ENCODE measurements at regions not wholly inside any gene's neighbourhood (a gene's known extent, or its start where the extent isn't known, plus 50 kb on each side); places are given as distances from the start of the nearest gene placed in this dataset.

DNA sequence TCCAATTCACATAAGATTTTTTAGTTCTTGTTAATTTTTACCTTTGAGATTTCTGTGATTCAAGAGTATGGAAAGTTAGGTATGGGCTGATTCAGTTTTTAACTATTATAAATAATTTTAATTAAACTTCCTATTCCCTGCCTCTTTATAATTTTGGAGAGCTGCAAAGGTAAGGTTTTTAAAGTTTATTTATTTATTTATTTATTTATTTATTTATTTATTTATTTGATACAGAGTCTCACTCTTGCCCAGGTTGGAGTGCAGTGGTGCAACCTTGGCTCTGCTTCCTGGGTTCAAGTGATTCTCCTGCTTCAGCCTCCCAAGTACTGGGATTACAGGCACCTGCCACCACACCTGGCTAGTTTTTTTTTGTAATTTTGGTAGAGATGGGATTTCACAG is 215.5 kb upstream of the FIGN start:
- no peak overlapping the region for H2BK15ac ChIP-seq (ENCODE audit: low read length)
- no peaks in the 10 kb centered on the region for H4K20me1 ChIP-seq (replicated peaks in 1 of 2; ENCODE audit: control insufficient read depth in 1 of 2, insufficient read depth in 2 of 2, low read length in 2 of 2)
- no peak overlapping the region for H3K27ac ChIP-seq (ENCODE audit: low read depth, low read length)
- ChIA-PET CTCF (ENCODE audit: partially characterized antibody) (no interaction called here), POLR2A (ENCODE audit: partially characterized antibody) (no interaction called here)
- no peak overlapping the region for H2AFZ ChIP-seq (ENCODE audit: low read length)
- no peak overlapping the region for H3K4ac ChIP-seq (replicated peaks; ENCODE audit: insufficient read length, low read depth, low read length)
- no peak for FAIRE-seq
- H3K9me3 ChIP-seq (ENCODE audit: insufficient read depth in 2 of 2, low read depth in 1 of 2, low read length in 1 of 2), result peaks cover 3 to 5% of the 10 kb centered on the region in 2 experiments; a peak in 1 of 4 replicates
- H4K91ac ChIP-seq (replicated peaks; ENCODE audit: insufficient read length, low read length), result no peak overlapping the region
- no peaks in the 10 kb centered on the region; a peak in 1 of 8 replicates for H3K36me3 ChIP-seq (ENCODE audit: control insufficient read depth in 2 of 4, insufficient read depth in 4 of 4, low read length in 3 of 4)
- no peak overlapping the region for H3K9ac ChIP-seq (replicated peaks in 1 of 4; ENCODE audit: extremely low read depth in 1 of 4, low read depth in 3 of 4, low read length in 3 of 4)
- no peak overlapping the region for H3K14ac ChIP-seq (ENCODE audit: insufficient read length)
- H2AK5ac ChIP-seq (ENCODE audit: low read depth, low read length), result no peak overlapping the region
- no peak overlapping the region for H3K4me3 ChIP-seq (ENCODE audit: extremely low read depth in 1 of 4, insufficient read depth in 2 of 4, low read depth in 3 of 4, low read length in 4 of 4)
- H3K18ac ChIP-seq (ENCODE audit: extremely low read depth, low read length), result no peak overlapping the region
- H3K4me2 ChIP-seq (ENCODE audit: insufficient read depth in 1 of 2, low read depth in 2 of 2, low read length in 2 of 2), result no peak overlapping the region
- H3K23me2 ChIP-seq (ENCODE audit: low read depth, low read length), result no peaks in the 10 kb centered on the region
- H3K27me3 ChIP-seq (replicated peaks in 1 of 4; ENCODE audit: control insufficient read depth in 3 of 4, extremely low read depth in 1 of 4, insufficient read depth in 3 of 4, low read length in 3 of 4), result peaks cover 0 to 1% (median 0%) of the 10 kb centered on the region in 4 experiments; a peak in 1 of 7 replicates
- H3K79me2 ChIP-seq (ENCODE audit: control insufficient read depth in 1 of 2, insufficient read depth in 2 of 2, low read length in 2 of 2), result no peaks in the 10 kb centered on the region
- H2BK20ac ChIP-seq (ENCODE audit: low read length), result no peak overlapping the region
- no peak overlapping the region for H4K5ac ChIP-seq (ENCODE audit: insufficient read length, low read depth, low read length)
- DNase-seq (ENCODE audit: low read depth in 1 of 2, low spot score in 2 of 2), result no peak
- no peaks in the 10 kb centered on the region for H3K4me1 ChIP-seq (replicated peaks in 1 of 4; ENCODE audit: control insufficient read depth in 3 of 4, insufficient read depth in 4 of 4, low read length in 3 of 4)
- H3K79me1 ChIP-seq (ENCODE audit: low read depth, low read length), result no peaks in the 10 kb centered on the region
- no peak overlapping the region for H3K23ac ChIP-seq (ENCODE audit: insufficient read length)
- H2BK5ac ChIP-seq (ENCODE audit: low read depth, low read length), result no peak overlapping the region
- H4K8ac ChIP-seq (ENCODE audit: extremely low read depth, insufficient read depth, low read length), result no peak overlapping the region
- H3K56ac ChIP-seq (replicated peaks; ENCODE audit: insufficient read length, low read depth, low read length), result no peak overlapping the region
- H2BK120ac ChIP-seq (replicated peaks; ENCODE audit: low read depth, low read length), result no peak overlapping the region
- TF ChIP-seq BACH1 (IDR thresholded peaks at IDR 0.05; ENCODE audit: low read length), result no peak
- TF ChIP-seq SIN3A (conservative IDR thresholded peaks at IDR 0.05 in 1 of 2, IDR thresholded peaks at IDR 0.05 in 1 of 2; ENCODE audit: low read depth in 1 of 2, low read length in 2 of 2), result no peak
- TF ChIP-seq RAD21 (IDR thresholded peaks at IDR 0.05 in 1 of 2, conservative IDR thresholded peaks at IDR 0.05 in 1 of 2; ENCODE audit: low read depth in 2 of 2, low read length in 2 of 2), result no peak
- TF ChIP-seq KDM4A (IDR thresholded peaks at IDR 0.05; ENCODE audit: low read depth, low read length, severe bottlenecking), result no peak
- no peak for TF ChIP-seq POLR2A (IDR thresholded peaks at IDR 0.05; ENCODE audit: control extremely low read depth in 1 of 2, low read depth in 2 of 2, low read length in 2 of 2)
- TF ChIP-seq, protein P1, sequence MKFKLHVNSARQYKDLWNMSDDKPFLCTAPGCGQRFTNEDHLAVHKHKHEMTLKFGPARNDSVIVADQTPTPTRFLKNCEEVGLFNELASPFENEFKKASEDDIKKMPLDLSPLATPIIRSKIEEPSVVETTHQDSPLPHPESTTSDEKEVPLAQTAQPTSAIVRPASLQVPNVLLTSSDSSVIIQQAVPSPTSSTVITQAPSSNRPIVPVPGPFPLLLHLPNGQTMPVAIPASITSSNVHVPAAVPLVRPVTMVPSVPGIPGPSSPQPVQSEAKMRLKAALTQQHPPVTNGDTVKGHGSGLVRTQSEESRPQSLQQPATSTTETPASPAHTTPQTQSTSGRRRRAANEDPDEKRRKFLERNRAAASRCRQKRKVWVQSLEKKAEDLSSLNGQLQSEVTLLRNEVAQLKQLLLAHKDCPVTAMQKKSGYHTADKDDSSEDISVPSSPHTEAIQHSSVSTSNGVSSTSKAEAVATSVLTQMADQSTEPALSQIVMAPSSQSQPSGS (IDR thresholded peaks at IDR 0.05; ENCODE audit: low read length), result no peak
- TF ChIP-seq RFX5 (IDR thresholded peaks at IDR 0.05; ENCODE audit: borderline replicate concordance, low read depth, low read length), result no peak
- no peak for TF ChIP-seq NANOG (IDR thresholded peaks at IDR 0.05; ENCODE audit: insufficient read depth, low read depth, low read length, poor library complexity, severe bottlenecking)
- no peak for TF ChIP-seq POLR2AphosphoS5 (IDR thresholded peaks at IDR 0.05; ENCODE audit: low read depth, low read length)
- no peak overlapping the region for H2BK12ac ChIP-seq (ENCODE audit: low read depth, low read length)

All from H1 (cell line).